Fibroblast of the aortic adventitia (primary cell): ENCODE measurements at regions not wholly inside any gene's neighbourhood (a gene's known extent, or its start where the extent isn't known, plus 50 kb on each side); places are given as distances from the start of the nearest gene placed in this dataset.
A peak's percentile ranks its signal among the peaks of the same experiment; 100 is the strongest.
"Not testable (repeated sequence)": the region's sequence is repeated elsewhere in the genome, so short reads cannot be mapped to it uniquely, and the experiment has no call there.

ENCODE experiments used
- DNase-seq: peaks from one replicate; pipeline ENCODE4 v3.0.0-alpha.2; 2010; ENCODE audit warnings: low read depth
- H3K4me3 ChIP-seq: 2 replicates; pipeline ENCODE4 v1.5.1; 2011; ENCODE audit warnings: low read depth, mild to moderate bottlenecking, control low read depth, low read length, moderate library complexity
- CTCF ChIP-seq: IDR thresholded peaks from 2 replicates; pipeline ENCODE4 v1.5.1; 2011; ENCODE audit warnings: mild to moderate bottlenecking, low read length, control low read depth, inconsistent platforms; ENCODE audit not compliant: insufficient read depth

DNA sequence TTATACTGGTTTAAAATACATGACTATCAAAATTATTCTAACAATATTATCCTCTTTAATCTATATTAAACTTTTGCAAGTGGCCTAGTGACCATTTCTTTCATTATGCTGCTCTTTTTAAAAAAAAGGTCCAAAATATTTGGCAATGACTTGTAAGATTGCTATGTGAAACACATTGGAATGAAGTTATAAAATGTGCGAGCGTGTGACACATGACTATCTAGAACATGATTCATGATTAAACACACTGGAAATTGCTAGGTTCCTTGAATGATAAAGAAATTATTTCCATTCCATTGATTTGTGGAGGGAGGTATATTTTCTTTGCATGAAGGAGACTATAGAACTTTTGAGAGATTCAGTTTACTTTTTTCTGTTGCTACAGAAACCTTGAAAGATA, 739.1 kb downstream of the DIAPH3 start:
- no peak overlapping the region for H3K4me3 ChIP-seq
- no peak for DNase-seq

DNA sequence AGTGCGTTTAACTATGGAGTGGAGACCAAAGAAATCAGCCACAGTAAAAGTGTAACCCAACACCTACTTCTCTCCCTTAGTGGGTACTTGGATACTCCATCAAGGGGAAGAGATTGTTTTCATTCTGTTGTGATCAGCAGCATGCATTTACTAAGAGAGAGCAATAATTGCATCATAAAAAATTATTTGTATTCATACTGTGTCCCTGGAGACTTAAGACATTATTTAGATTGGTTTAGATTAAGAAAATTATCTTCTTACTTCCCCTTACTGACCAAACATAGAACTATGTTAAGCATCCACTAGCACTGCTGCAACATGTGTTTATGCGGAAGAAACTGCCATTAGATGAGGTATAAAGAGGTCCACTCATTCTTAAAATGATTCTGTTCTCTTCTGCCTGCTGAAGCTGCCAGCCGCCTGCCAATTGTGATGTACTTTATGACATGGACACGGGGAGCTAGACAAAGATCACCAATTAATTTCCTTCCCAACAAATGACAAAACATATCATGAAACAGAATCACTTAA, 738.5 kb downstream of the DIAPH3 start:
- peak; percentile 2 for DNase-seq
- TF ChIP-seq CTCF = no peak
- H3K4me3 ChIP-seq = no peak overlapping the region

More for the DNA sequence above, 739.1 kb downstream of the DIAPH3 start:
- TF ChIP-seq CTCF = no peak

GRCh38 chr13:59435024-59435423, 728.7 kb downstream of the DIAPH3 start:
- H3K4me3 ChIP-seq = no peak overlapping the region
- no peak for DNase-seq
- no peak for TF ChIP-seq CTCF

DNA sequence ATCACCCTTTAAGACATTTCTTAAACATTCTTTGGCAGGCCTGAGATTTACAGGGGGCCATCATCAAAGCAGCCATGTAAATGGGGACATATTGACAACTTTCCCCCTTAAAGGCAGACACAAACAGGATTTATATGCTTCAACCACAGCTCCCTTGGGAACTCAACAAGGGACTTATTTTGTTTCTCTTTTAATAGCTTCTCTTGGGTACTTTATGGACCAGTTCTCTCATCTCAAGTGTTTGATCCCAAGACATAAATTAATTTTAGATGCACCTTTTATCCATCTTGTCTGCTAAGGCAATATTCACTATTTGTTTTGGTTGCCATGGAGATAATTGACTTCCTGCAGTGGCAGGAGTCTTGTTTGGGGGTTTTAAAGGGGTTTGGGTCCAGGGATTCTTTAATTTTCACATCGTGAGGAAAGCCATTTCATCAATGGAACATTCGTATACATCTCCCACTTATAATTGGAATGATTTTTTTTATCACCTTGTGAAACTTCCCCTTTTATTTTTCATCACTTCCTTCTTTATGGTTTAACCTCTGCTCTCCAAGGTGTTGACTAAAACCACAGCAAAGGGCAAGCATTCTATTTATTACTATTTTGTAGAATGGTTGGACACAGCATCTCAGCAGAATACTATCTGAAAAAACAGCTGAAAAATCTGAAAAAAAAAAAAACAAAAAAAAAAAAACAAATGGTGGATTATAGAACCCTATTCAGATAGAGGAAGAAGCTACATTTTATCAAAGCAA, 726.0 kb downstream of the DIAPH3 start:
- DNase-seq = no peak
- TF ChIP-seq CTCF = no peak
- H3K4me3 ChIP-seq = no peak overlapping the region

- H3K4me3 ChIP-seq = no peak overlapping the region
- DNase-seq = no peak
- no peak for TF ChIP-seq CTCF
These were observed 723.8 kb downstream of the DIAPH3 start for GRCh38 chr13:59439776-59440428.

DNA sequence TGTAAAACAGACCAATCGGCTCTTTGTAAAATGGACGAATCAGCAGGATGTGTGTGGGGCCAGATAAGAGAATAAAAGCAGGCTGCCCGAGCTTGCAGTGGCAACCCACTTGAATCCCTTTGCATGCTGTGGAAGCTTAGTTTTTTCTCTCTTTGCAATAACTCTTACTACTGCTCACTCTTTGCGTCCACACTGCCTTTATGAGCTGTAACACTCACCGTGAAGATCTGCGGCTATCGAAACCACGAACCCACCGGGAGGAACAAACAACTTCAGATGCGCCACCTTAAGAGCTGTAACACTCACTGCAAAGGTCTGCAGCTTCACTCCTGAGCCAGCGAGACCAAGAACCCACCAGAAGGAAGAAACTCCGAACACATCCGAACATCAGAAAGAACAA, 722.7 kb downstream of the DIAPH3 start:
- not testable (repeated sequence) for H3K4me3 ChIP-seq, DNase-seq

- DNase-seq = no peak
- H3K4me3 ChIP-seq = no peak overlapping the region
- TF ChIP-seq CTCF = no peak
These were observed 722.0 kb downstream of the DIAPH3 start for GRCh38 chr13:59441596-59442280.
